ENCODE measurements at regions not wholly inside any gene's neighbourhood (a gene's known extent, or its start where the extent isn't known, plus 50 kb on each side); places are given as distances from the start of the nearest gene placed in this dataset.

GRCh38 chr5:82728926-82729702 lies 348.1 kb downstream of the TMEM167A start:
- no peak overlapping the region for H3K4me3 ChIP-seq
- no peaks in the 10 kb centered on the region for H3K9me3 ChIP-seq
- no peaks in the 10 kb centered on the region for H3K4me1 ChIP-seq
- H3K27ac ChIP-seq = no peak overlapping the region
- no peaks in the 10 kb centered on the region for H3K27me3 ChIP-seq
- TF ChIP-seq POLR2A (IDR thresholded peaks at IDR 0.05) = no peak
- no peak for TF ChIP-seq CTCF (IDR thresholded peaks at IDR 0.05)
- intact Hi-C loops (cut with DNase I; ENCODE audit: low total_unique reads) = no loop called here
- DNase-seq = no peak
- H3K36me3 ChIP-seq = no peaks in the 10 kb centered on the region

- Histone ChIP-seq H3K4me1 (no peaks in the 10 kb centered on the region), H3K27ac (no peak overlapping the region), H3K27me3 (no peaks in the 10 kb centered on the region), H3K36me3 (no peaks in the 10 kb centered on the region), H3K9me3 (no peaks in the 10 kb centered on the region), H3K4me3 (no peak overlapping the region)
- no peak for DNase-seq
- TF ChIP-seq POLR2A (IDR thresholded peaks at IDR 0.05) = no peak
- no peak for TF ChIP-seq CTCF (IDR thresholded peaks at IDR 0.05)
- intact Hi-C loops (cut with DNase I; ENCODE audit: low total_unique reads) = no loop called here
These were observed 354.0 kb downstream of the TMEM167A start for GRCh38 chr5:82723168-82723567.

GRCh38 chr5:82721087-82721410 lies 356.1 kb downstream of the TMEM167A start:
- intact Hi-C loops (cut with DNase I; ENCODE audit: low total_unique reads) = no loop called here
- Histone ChIP-seq H3K27ac (no peak overlapping the region), H3K27me3 (no peaks in the 10 kb centered on the region), H3K9me3 (no peaks in the 10 kb centered on the region), H3K4me1 (no peaks in the 10 kb centered on the region), H3K36me3 (no peaks in the 10 kb centered on the region), H3K4me3 (no peak overlapping the region)
- DNase-seq = no peak
- TF ChIP-seq POLR2A (IDR thresholded peaks at IDR 0.05) = no peak
- no peak for TF ChIP-seq CTCF (IDR thresholded peaks at IDR 0.05)

GRCh38 chr5:82720213-82721086 lies 356.7 kb downstream of the TMEM167A start:
- Histone ChIP-seq H3K36me3 (no peaks in the 10 kb centered on the region), H3K9me3 (no peaks in the 10 kb centered on the region), H3K27me3 (no peaks in the 10 kb centered on the region), H3K4me1 (no peaks in the 10 kb centered on the region), H3K4me3 (no peak overlapping the region), H3K27ac (no peak overlapping the region)
- DNase-seq = no peak
- TF ChIP-seq POLR2A (IDR thresholded peaks at IDR 0.05) = no peak
- intact Hi-C loops (cut with DNase I; ENCODE audit: low total_unique reads) = no loop called here

- DNase-seq = no peak
- Histone ChIP-seq H3K9me3 (no peaks in the 10 kb centered on the region), H3K4me3 (no peak overlapping the region), H3K27me3 (no peaks in the 10 kb centered on the region), H3K36me3 (no peaks in the 10 kb centered on the region), H3K27ac (no peak overlapping the region), H3K4me1 (no peaks in the 10 kb centered on the region)
- TF ChIP-seq POLR2A (IDR thresholded peaks at IDR 0.05) (no peak), CTCF (IDR thresholded peaks at IDR 0.05) (no peak)
- intact Hi-C loops (cut with DNase I; ENCODE audit: low total_unique reads) = no loop called here
These were observed 357.8 kb downstream of the TMEM167A start for GRCh38 chr5:82719368-82719767.

All from uterus (tissue), 3 donors.